Dendritic cell treated with granulocyte-macrophage colony-stimulating factor and Interleukin-4, amounts not matched to agents 40 ng/mL and 50 ng/mL, for 4 days (primary cell): ENCODE measurements at regions not wholly inside any gene's neighbourhood (a gene's known extent, or its start where the extent isn't known, plus 50 kb on each side); places are given as distances from the start of the nearest gene placed in this dataset.

ENCODE experiments used
- H3K27ac Mint-ChIP-seq: one replicate; pipeline ENCODE4 v1.8.0; 2022; ENCODE audit warnings: mild to moderate bottlenecking, mixed read lengths
- H3K27me3 Mint-ChIP-seq: one replicate; pipeline ENCODE4 v1.8.0; 2022; ENCODE audit warnings: mild to moderate bottlenecking, mixed read lengths
- H3K36me3 Mint-ChIP-seq: one replicate; pipeline ENCODE4 v1.8.0; 2022; ENCODE audit warnings: low read depth, mixed read lengths
- H3K4me1 Mint-ChIP-seq: one replicate; pipeline ENCODE4 v1.8.0; 2022; ENCODE audit warnings: low read depth, mixed read lengths
- H3K4me3 Mint-ChIP-seq: one replicate; pipeline ENCODE4 v1.8.0; 2022; ENCODE audit warnings: mild to moderate bottlenecking, moderate library complexity, mixed read lengths
- H3K9me3 Mint-ChIP-seq: one replicate; pipeline ENCODE4 v1.8.0; 2022; ENCODE audit warnings: mixed read lengths
- intact Hi-C: fragments of 100-400 bp; cut with micrococcal nuclease; formaldehyde crosslinking; loops from one replicate; pipeline ENCODE4 v1.15.0; 2022

- Mint-ChIP-seq H3K27ac (no peak overlapping the region), H3K4me1 (no peaks in the 10 kb centered on the region), H3K36me3 (no peaks in the 10 kb centered on the region), H3K4me3 (no peak overlapping the region), H3K27me3 (no peaks in the 10 kb centered on the region), H3K9me3 (peaks cover 32% of the 10 kb centered on the region)
- intact Hi-C loops = no loop called here
Measured at GRCh38 chr7:136186281-136186680, 209.1 kb upstream of the MTPN start.

- no peak overlapping the region for H3K27ac Mint-ChIP-seq
- H3K4me1 Mint-ChIP-seq = no peaks in the 10 kb centered on the region
- H3K4me3 Mint-ChIP-seq = no peak overlapping the region
- intact Hi-C loops = no loop called here
- no peaks in the 10 kb centered on the region for H3K36me3 Mint-ChIP-seq
- H3K9me3 Mint-ChIP-seq = peaks cover 26% of the 10 kb centered on the region
- no peaks in the 10 kb centered on the region for H3K27me3 Mint-ChIP-seq
Measured at GRCh38 chr7:136184719-136185118, 207.6 kb upstream of the MTPN start.

- no peak overlapping the region for H3K4me3 Mint-ChIP-seq
- H3K36me3 Mint-ChIP-seq = no peaks in the 10 kb centered on the region
- H3K27ac Mint-ChIP-seq = no peak overlapping the region
- H3K9me3 Mint-ChIP-seq = peaks cover 18% of the 10 kb centered on the region
- H3K27me3 Mint-ChIP-seq = no peaks in the 10 kb centered on the region
- intact Hi-C loops = no loop called here
- H3K4me1 Mint-ChIP-seq = no peaks in the 10 kb centered on the region
Measured at GRCh38 chr7:136183981-136184380, 206.8 kb upstream of the MTPN start.

GRCh38 chr7:136180984-136181383 is 203.8 kb upstream of the MTPN start:
- Mint-ChIP-seq H3K27me3 (no peaks in the 10 kb centered on the region), H3K27ac (no peak overlapping the region), H3K9me3 (peaks cover 13% of the 10 kb centered on the region), H3K36me3 (no peaks in the 10 kb centered on the region), H3K4me1 (no peaks in the 10 kb centered on the region), H3K4me3 (no peak overlapping the region)
- intact Hi-C loops = no loop called here

GRCh38 chr7:136179851-136180721 is 202.9 kb upstream of the MTPN start:
- Mint-ChIP-seq H3K4me1 (no peaks in the 10 kb centered on the region), H3K27me3 (no peaks in the 10 kb centered on the region), H3K9me3 (peaks cover 13% of the 10 kb centered on the region), H3K4me3 (no peak overlapping the region), H3K27ac (no peak overlapping the region), H3K36me3 (no peaks in the 10 kb centered on the region)
- intact Hi-C loops = no loop called here

GRCh38 chr7:136179154-136179553 is 202.0 kb upstream of the MTPN start:
- no peaks in the 10 kb centered on the region for H3K27me3 Mint-ChIP-seq
- H3K4me1 Mint-ChIP-seq = no peaks in the 10 kb centered on the region
- H3K27ac Mint-ChIP-seq = no peak overlapping the region
- no peak overlapping the region for H3K4me3 Mint-ChIP-seq
- peaks cover 13% of the 10 kb centered on the region for H3K9me3 Mint-ChIP-seq
- intact Hi-C loops = no loop called here
- no peaks in the 10 kb centered on the region for H3K36me3 Mint-ChIP-seq

GRCh38 chr7:136174477-136175125 is 197.4 kb upstream of the MTPN start:
- Mint-ChIP-seq H3K9me3 (no peaks in the 10 kb centered on the region), H3K36me3 (no peaks in the 10 kb centered on the region)

GRCh38 chr7:136173874-136174273 is 196.7 kb upstream of the MTPN start:
- H3K36me3 Mint-ChIP-seq = no peaks in the 10 kb centered on the region
- no peaks in the 10 kb centered on the region for H3K9me3 Mint-ChIP-seq
- no peaks in the 10 kb centered on the region for H3K27me3 Mint-ChIP-seq
- H3K4me3 Mint-ChIP-seq = no peak overlapping the region
- intact Hi-C loops = no loop called here
- H3K27ac Mint-ChIP-seq = no peak overlapping the region
- no peaks in the 10 kb centered on the region for H3K4me1 Mint-ChIP-seq

More at GRCh38 chr7:136174477-136175125, 197.4 kb upstream of the MTPN start:
- intact Hi-C loops = no loop called here
- Mint-ChIP-seq H3K27me3 (no peaks in the 10 kb centered on the region), H3K27ac (no peak overlapping the region), H3K4me3 (no peak overlapping the region), H3K4me1 (no peaks in the 10 kb centered on the region)

- Mint-ChIP-seq H3K36me3 (no peaks in the 10 kb centered on the region), H3K9me3 (no peaks in the 10 kb centered on the region), H3K4me3 (no peak overlapping the region), H3K4me1 (no peaks in the 10 kb centered on the region), H3K27ac (no peak overlapping the region), H3K27me3 (no peaks in the 10 kb centered on the region)
- intact Hi-C loops = no loop called here
Measured at GRCh38 chr7:136171233-136171632, 194.1 kb upstream of the MTPN start.

- no peaks in the 10 kb centered on the region for H3K36me3 Mint-ChIP-seq
- H3K9me3 Mint-ChIP-seq = no peaks in the 10 kb centered on the region
- H3K27ac Mint-ChIP-seq = no peak overlapping the region
- no peak overlapping the region for H3K4me3 Mint-ChIP-seq
- H3K4me1 Mint-ChIP-seq = no peaks in the 10 kb centered on the region
- intact Hi-C loops = no loop called here
- no peaks in the 10 kb centered on the region for H3K27me3 Mint-ChIP-seq
Measured at GRCh38 chr7:136168821-136169220, 191.7 kb upstream of the MTPN start.

- Mint-ChIP-seq H3K27ac (no peak overlapping the region), H3K9me3 (peaks cover 5% of the 10 kb centered on the region), H3K27me3 (no peaks in the 10 kb centered on the region), H3K4me1 (no peaks in the 10 kb centered on the region), H3K4me3 (no peak overlapping the region), H3K36me3 (no peaks in the 10 kb centered on the region)
- intact Hi-C loops = no loop called here
Measured at GRCh38 chr7:136167991-136168390, 190.8 kb upstream of the MTPN start.

- Mint-ChIP-seq H3K4me3 (no peak overlapping the region), H3K27me3 (no peaks in the 10 kb centered on the region), H3K36me3 (no peaks in the 10 kb centered on the region), H3K4me1 (no peaks in the 10 kb centered on the region), H3K9me3 (peaks cover 19% of the 10 kb centered on the region), H3K27ac (no peak overlapping the region)
- intact Hi-C loops = no loop called here
Measured at GRCh38 chr7:136166521-136166920, 189.4 kb upstream of the MTPN start.

- H3K36me3 Mint-ChIP-seq = no peaks in the 10 kb centered on the region
- H3K27me3 Mint-ChIP-seq = no peaks in the 10 kb centered on the region
- no peaks in the 10 kb centered on the region for H3K4me1 Mint-ChIP-seq
- intact Hi-C loops = no loop called here
- peaks cover 20% of the 10 kb centered on the region for H3K9me3 Mint-ChIP-seq
- H3K4me3 Mint-ChIP-seq = no peak overlapping the region
- no peak overlapping the region for H3K27ac Mint-ChIP-seq
Measured at GRCh38 chr7:136163340-136163801, 186.2 kb upstream of the MTPN start.

- Mint-ChIP-seq H3K27me3 (no peaks in the 10 kb centered on the region), H3K27ac (no peak overlapping the region), H3K4me1 (no peaks in the 10 kb centered on the region), H3K4me3 (no peak overlapping the region), H3K9me3 (no peaks in the 10 kb centered on the region), H3K36me3 (no peaks in the 10 kb centered on the region)
- intact Hi-C loops = no loop called here
Measured at GRCh38 chr7:136150311-136150710, 173.2 kb upstream of the MTPN start.
